Nephron (organoid): ENCODE measurements at regions not wholly inside any gene's neighbourhood (a gene's known extent, or its start where the extent isn't known, plus 50 kb on each side); places are given as distances from the start of the nearest gene placed in this dataset.

Experiments
- H3K27ac Mint-ChIP-seq, 3 experiments: 2 replicates each; pipeline ENCODE4 v1.8.0; 2020; ENCODE audit warnings: mixed read lengths in 3 of 3, mild to moderate bottlenecking in 2 of 3, moderate library complexity in 1 of 3
- H3K27me3 Mint-ChIP-seq: 2 replicates; pipeline ENCODE4 v1.8.0; 2021; ENCODE audit warnings: low read depth, mild to moderate bottlenecking, moderate library complexity, mixed read lengths
- H3K36me3 Mint-ChIP-seq: 2 replicates; pipeline ENCODE4 v1.8.0; 2020; ENCODE audit warnings: low read depth, mixed read lengths
- H3K4me1 Mint-ChIP-seq: 2 replicates; pipeline ENCODE4 v1.8.0; 2020; ENCODE audit warnings: mixed read lengths
- H3K4me3 Mint-ChIP-seq, 3 experiments: 2 replicates each; pipeline ENCODE4 v1.8.0; 2020; ENCODE audit warnings: mild to moderate bottlenecking in 3 of 3, mixed read lengths in 3 of 3, moderate library complexity in 2 of 3
- H3K9me3 Mint-ChIP-seq: 2 replicates; pipeline ENCODE4 v1.8.0; 2020; ENCODE audit warnings: mixed read lengths
- CTCF ChIP-seq, 3 experiments: fragments of 200-600 bp; sonication (generic); IDR thresholded peaks; one replicate each; pipeline ENCODE4 v1.5.0; 2021; ENCODE audit warnings: antibody characterized with exemption in 3 of 3; ENCODE audit not compliant: unreplicated experiment in 3 of 3

- no peaks in the 10 kb centered on the region for H3K9me3 Mint-ChIP-seq
- H3K4me3 Mint-ChIP-seq, result no peak overlapping the region
- H3K27ac Mint-ChIP-seq, result peak overlapping the region in 1 of 3 experiments; percentile 8
- no peaks in the 10 kb centered on the region for H3K36me3 Mint-ChIP-seq
- no peaks in the 10 kb centered on the region for H3K27me3 Mint-ChIP-seq
- H3K4me1 Mint-ChIP-seq, result no peaks in the 10 kb centered on the region
- no peak for TF ChIP-seq CTCF (IDR thresholded peaks at IDR 0.05; ENCODE audit: unreplicated experiment in 3 of 3)
Observed at GRCh38 chrX:33989936-33990335, 142.2 kb downstream of the FAM47A start.

DNA sequence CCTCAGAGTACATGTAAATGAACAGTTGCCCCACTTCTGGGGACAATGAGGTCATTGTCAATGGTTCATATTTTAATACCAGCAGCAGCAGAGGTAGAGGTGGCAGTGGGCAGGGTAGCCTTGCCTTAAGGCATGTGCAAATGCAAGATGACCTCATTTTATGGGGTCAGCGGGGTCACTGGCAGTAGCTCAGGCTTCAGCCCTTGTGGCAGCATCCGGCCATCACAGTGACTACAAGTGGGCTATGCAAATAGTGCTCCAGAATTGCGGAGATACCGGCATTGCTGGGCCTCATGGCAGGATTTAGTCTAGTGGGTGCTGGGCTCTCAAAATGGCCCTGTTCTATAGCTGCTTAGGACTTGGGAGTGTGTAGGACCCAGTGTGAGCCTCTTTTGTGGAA, 144.7 kb downstream of the FAM47A start:
- Mint-ChIP-seq H3K27ac (no peak overlapping the region), H3K36me3 (no peaks in the 10 kb centered on the region), H3K4me1 (no peaks in the 10 kb centered on the region), H3K4me3 (no peak overlapping the region), H3K9me3 (no peaks in the 10 kb centered on the region), H3K27me3 (no peaks in the 10 kb centered on the region)
- no peak for TF ChIP-seq CTCF (IDR thresholded peaks at IDR 0.05; ENCODE audit: unreplicated experiment in 3 of 3)

- TF ChIP-seq CTCF (IDR thresholded peaks at IDR 0.05; ENCODE audit: unreplicated experiment in 3 of 3), result no peak
- H3K36me3 Mint-ChIP-seq, result no peaks in the 10 kb centered on the region
- no peaks in the 10 kb centered on the region for H3K4me1 Mint-ChIP-seq
- H3K4me3 Mint-ChIP-seq, result no peak overlapping the region
- H3K27ac Mint-ChIP-seq, result no peak overlapping the region
- H3K9me3 Mint-ChIP-seq, result peaks cover 3% of the 10 kb centered on the region
- no peaks in the 10 kb centered on the region for H3K27me3 Mint-ChIP-seq
Observed at GRCh38 chrX:33974676-33975075, 157.4 kb downstream of the FAM47A start.

GRCh38 chrX:33970028-33970967, 161.8 kb downstream of the FAM47A start:
- Mint-ChIP-seq H3K27me3 (no peaks in the 10 kb centered on the region), H3K9me3 (no peaks in the 10 kb centered on the region), H3K4me3 (no peak overlapping the region), H3K27ac (no peak overlapping the region), H3K36me3 (no peaks in the 10 kb centered on the region), H3K4me1 (no peaks in the 10 kb centered on the region)
- TF ChIP-seq CTCF (IDR thresholded peaks at IDR 0.05; ENCODE audit: unreplicated experiment in 3 of 3), result no peak

- no peaks in the 10 kb centered on the region for H3K9me3 Mint-ChIP-seq
- no peak overlapping the region for H3K4me3 Mint-ChIP-seq
- H3K27me3 Mint-ChIP-seq, result no peaks in the 10 kb centered on the region
- TF ChIP-seq CTCF (IDR thresholded peaks at IDR 0.05; ENCODE audit: unreplicated experiment in 3 of 3), result no peak
- H3K36me3 Mint-ChIP-seq, result no peaks in the 10 kb centered on the region
- H3K27ac Mint-ChIP-seq, result no peak overlapping the region
- H3K4me1 Mint-ChIP-seq, result no peaks in the 10 kb centered on the region
Observed at GRCh38 chrX:33969105-33969504, 163.0 kb downstream of the FAM47A start.

DNA sequence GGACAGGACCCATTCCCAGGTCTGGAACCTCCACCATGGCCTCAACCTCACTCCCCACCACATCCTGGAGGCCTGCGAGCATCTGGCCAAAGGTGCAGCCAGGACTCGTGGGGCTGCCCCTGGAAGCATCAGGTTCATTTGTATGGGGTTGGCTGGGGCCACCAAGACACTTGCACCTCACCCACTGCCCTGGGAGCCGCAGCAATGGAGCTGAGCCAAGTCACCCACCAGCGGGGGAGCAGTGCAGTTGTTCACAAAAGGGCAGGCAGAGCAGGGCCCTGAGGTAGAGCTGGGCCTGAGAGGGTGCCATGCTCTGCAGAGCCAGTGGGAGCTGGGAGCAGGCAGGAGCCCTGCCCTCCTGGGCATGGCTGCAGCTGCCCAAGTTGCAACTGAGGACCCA, 163.5 kb downstream of the FAM47A start:
- Mint-ChIP-seq H3K9me3 (no peaks in the 10 kb centered on the region), H3K27ac (no peak overlapping the region), H3K4me3 (no peak overlapping the region), H3K27me3 (no peaks in the 10 kb centered on the region), H3K36me3 (no peaks in the 10 kb centered on the region), H3K4me1 (no peaks in the 10 kb centered on the region)
- no peak for TF ChIP-seq CTCF (IDR thresholded peaks at IDR 0.05; ENCODE audit: unreplicated experiment in 3 of 3)
